ENCODE measurements at regions not wholly inside any gene's neighbourhood (a gene's known extent, or its start where the extent isn't known, plus 50 kb on each side); places are given as distances from the start of the nearest gene placed in this dataset.
A peak's percentile ranks its signal among the peaks of the same experiment; 100 is the strongest.

DNA sequence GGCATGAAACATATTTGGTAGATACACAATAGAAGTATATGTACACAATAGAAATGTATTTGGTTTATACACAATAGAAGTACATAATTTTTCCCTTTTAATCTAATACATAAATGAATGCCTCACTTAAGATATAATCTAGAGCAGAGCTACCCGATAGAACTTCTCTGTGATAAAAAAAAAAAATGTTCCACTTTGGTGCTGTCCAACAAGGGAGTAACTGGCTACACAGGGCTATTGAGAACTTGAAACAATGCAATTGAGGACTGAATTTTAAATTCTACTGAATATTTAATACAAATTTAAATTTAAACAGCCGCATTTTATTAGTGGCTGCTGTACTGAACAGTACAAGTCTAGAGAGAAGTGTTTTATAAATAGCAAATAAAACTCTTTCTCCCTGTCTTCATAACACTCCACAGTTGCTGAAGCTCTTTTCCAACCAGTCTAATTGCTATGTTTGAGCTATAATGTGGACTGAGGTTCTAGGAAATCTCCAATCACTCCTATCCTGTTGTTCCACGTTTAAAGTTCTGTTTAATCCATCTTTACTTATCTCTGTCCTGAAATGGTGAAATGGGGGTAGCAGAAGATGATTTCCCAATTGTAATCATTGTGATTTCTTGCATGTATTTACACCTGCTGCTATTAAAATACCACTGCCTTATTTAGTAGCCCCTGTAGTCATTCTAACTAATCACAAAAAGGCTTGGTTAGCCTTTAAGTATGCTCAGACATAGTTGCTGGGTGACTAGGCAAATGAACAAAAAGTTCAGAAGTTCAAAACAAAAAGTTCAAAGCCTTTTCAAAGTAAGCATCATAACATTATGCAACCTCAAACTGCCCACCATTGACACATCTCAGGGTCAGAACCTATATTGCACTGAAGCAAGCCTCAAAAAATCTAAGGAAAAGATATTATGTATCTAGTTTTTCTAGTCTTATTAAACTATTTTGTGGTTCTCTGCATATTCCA is 192.3 kb upstream of the C1orf87 start:
- Histone ChIP-seq H3K36me3 (ENCODE audit: control insufficient read depth in 1 of 2, insufficient read depth in 2 of 2, low read length in 2 of 2) (no peaks in the 10 kb centered on the region), H3K9ac (ENCODE audit: low read length) (no peak overlapping the region), H3K79me2 (ENCODE audit: insufficient read depth, low read length) (no peaks in the 10 kb centered on the region), H3K27ac (ENCODE audit: low read depth, low read length) (no peak overlapping the region), H3K4me3 (replicated peaks in 1 of 2; ENCODE audit: low read depth in 1 of 2, low read length in 2 of 2) (no peak overlapping the region), H4K20me1 (ENCODE audit: insufficient read depth) (no peaks in the 10 kb centered on the region), H2AFZ (ENCODE audit: low read depth, low read length, poor library complexity, severe bottlenecking) (no peak overlapping the region), H3K27me3 (ENCODE audit: insufficient read depth, low read length) (no peaks in the 10 kb centered on the region; the same call in 1 of the 2 replicates), H3K4me2 (ENCODE audit: low read length) (peak overlapping the region; percentile 23; the same call in 1 of the 2 replicates), H3K9me3 (ENCODE audit: control insufficient read depth in 1 of 2, insufficient read depth in 1 of 2, low read depth in 1 of 2, low read length in 2 of 2) (no peaks in the 10 kb centered on the region), H3K4me1 (ENCODE audit: control insufficient read depth in 1 of 2, insufficient read depth in 2 of 2, low read length in 2 of 2) (peaks cover 0 to 8% of the 10 kb centered on the region in 2 experiments; a peak in 1 of 4 replicates), H3K9me2 (ENCODE audit: insufficient read depth) (no peaks in the 10 kb centered on the region)
- no peak for TF ChIP-seq CEBPB (IDR thresholded peaks at IDR 0.05; ENCODE audit: low read depth)
- TF ChIP-seq SIN3A (IDR thresholded peaks at IDR 0.05; ENCODE audit: low read depth): no peak
- TF ChIP-seq JUND (IDR thresholded peaks at IDR 0.05): no peak
- TF ChIP-seq ZFX (IDR thresholded peaks at IDR 0.05): no peak
- TF ChIP-seq, protein P1, sequence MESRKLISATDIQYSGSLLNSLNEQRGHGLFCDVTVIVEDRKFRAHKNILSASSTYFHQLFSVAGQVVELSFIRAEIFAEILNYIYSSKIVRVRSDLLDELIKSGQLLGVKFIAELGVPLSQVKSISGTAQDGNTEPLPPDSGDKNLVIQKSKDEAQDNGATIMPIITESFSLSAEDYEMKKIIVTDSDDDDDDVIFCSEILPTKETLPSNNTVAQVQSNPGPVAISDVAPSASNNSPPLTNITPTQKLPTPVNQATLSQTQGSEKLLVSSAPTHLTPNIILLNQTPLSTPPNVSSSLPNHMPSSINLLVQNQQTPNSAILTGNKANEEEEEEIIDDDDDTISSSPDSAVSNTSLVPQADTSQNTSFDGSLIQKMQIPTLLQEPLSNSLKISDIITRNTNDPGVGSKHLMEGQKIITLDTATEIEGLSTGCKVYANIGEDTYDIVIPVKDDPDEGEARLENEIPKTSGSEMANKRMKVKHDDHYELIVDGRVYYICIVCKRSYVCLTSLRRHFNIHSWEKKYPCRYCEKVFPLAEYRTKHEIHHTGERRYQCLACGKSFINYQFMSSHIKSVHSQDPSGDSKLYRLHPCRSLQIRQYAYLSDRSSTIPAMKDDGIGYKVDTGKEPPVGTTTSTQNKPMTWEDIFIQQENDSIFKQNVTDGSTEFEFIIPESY (IDR thresholded peaks at IDR 0.05; ENCODE audit: extremely low read depth, insufficient replicate concordance, low read length): no peak
- TF ChIP-seq TCF7L2 (IDR thresholded peaks at IDR 0.05; ENCODE audit: borderline replicate concordance, extremely low read depth, insufficient read depth, insufficient read length): no peak
- TF ChIP-seq, protein P2, sequence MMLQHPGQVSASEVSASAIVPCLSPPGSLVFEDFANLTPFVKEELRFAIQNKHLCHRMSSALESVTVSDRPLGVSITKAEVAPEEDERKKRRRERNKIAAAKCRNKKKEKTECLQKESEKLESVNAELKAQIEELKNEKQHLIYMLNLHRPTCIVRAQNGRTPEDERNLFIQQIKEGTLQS (IDR thresholded peaks at IDR 0.05): no peak
- no peak for TF ChIP-seq ELF1 (IDR thresholded peaks at IDR 0.05; ENCODE audit: borderline replicate concordance, low read depth)
- TF ChIP-seq SP1 (IDR thresholded peaks at IDR 0.05; ENCODE audit: low read depth): no peak
- TF ChIP-seq EZH2 (IDR thresholded peaks at IDR 0.05): no peak
- no peak for TF ChIP-seq RAD21 (IDR thresholded peaks at IDR 0.05; ENCODE audit: low read depth)
- TF ChIP-seq REST (IDR thresholded peaks at IDR 0.05; ENCODE audit: low read depth): no peak
- no peak for TF ChIP-seq CBX3 (IDR thresholded peaks at IDR 0.05; ENCODE audit: low read depth)
- no peak for TF ChIP-seq FOSL1 (IDR thresholded peaks at IDR 0.05; ENCODE audit: low read depth)
- TF ChIP-seq SRF (IDR thresholded peaks at IDR 0.05; ENCODE audit: low read depth): no peak
- TF ChIP-seq EZH2phosphoT487 (IDR thresholded peaks at IDR 0.05; ENCODE audit: borderline replicate concordance): no peak
- TF ChIP-seq POLR2A (IDR thresholded peaks at IDR 0.05; ENCODE audit: borderline replicate concordance, extremely low read depth, insufficient read depth, insufficient read length): no peak
- TF ChIP-seq, protein P3, sequence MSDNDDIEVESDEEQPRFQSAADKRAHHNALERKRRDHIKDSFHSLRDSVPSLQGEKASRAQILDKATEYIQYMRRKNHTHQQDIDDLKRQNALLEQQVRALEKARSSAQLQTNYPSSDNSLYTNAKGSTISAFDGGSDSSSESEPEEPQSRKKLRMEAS (IDR thresholded peaks at IDR 0.05): no peak
- no peak for TF ChIP-seq YY1 (IDR thresholded peaks at IDR 0.05; ENCODE audit: extremely low read depth, insufficient replicate concordance, low read depth, low read length)
- TF ChIP-seq POLR2AphosphoS5 (IDR thresholded peaks at IDR 0.05; ENCODE audit: low read depth, low read length): no peak
- RAD21 ChIA-PET (ENCODE audit: low non-redundant PET in 1 of 2, low total read pairs in 2 of 2, uncharacterized antibody in 2 of 2, unreplicated experiment in 2 of 2): no interaction called here
- CTCF ChIA-PET: no interaction called here
- BruUV-seq (replicated peaks): no TSS peak
- POLR2A ChIA-PET: no interaction called here
- DNase-seq (ENCODE audit: low read depth, low spot score): no peak
- intact Hi-C loops (cut with micrococcal nuclease): no loop called here
- peak; percentile 38; the same call in 1 of the 2 replicates for ATAC-seq

All from HCT116 (cell line).